ENCODE measurements at regions not wholly inside any gene's neighbourhood (a gene's known extent, or its start where the extent isn't known, plus 50 kb on each side); places are given as distances from the start of the nearest gene placed in this dataset.

GRCh38 chr13:91236182-91236581, 111.3 kb upstream of the MIR17HG start:
- no peak for TF ChIP-seq POLR2AphosphoS5 (IDR thresholded peaks at IDR 0.05; ENCODE audit: low read depth, low read length)
- TF ChIP-seq POLR2A (IDR thresholded peaks at IDR 0.05; ENCODE audit: low read depth, low read length) = no peak

Measured in GM12892 (cell line).